Transverse colon (tissue), 4 donors: ENCODE measurements at regions not wholly inside any gene's neighbourhood (a gene's known extent, or its start where the extent isn't known, plus 50 kb on each side); places are given as distances from the start of the nearest gene placed in this dataset.

Source experiments
- CTCF ChIP-seq, 5 experiments: fragments of 200-600 bp in 3 of 5; fragments of 450-650 bp in 2 of 5; sonication (generic) in 3 of 5; IDR thresholded peaks; 1 replicate in 2 of 5; 2 replicates in 3 of 5; pipeline ENCODE4 v1.5.1; 2016 to 2017; ENCODE audit warnings: antibody characterized with exemption in 5 of 5, inconsistent platforms in 3 of 5, mild to moderate bottlenecking in 2 of 5, moderate library complexity in 1 of 5
- EP300 ChIP-seq: sonication (generic); formaldehyde crosslinking; IDR thresholded peaks from one replicate; pipeline ENCODE4 v1.6.1; 2017; ENCODE audit warnings: antibody characterized with exemption, low read depth
- POLR2A ChIP-seq: fragments of 450-650 bp; IDR thresholded peaks from one replicate; pipeline ENCODE4 v1.6.1; 2016; ENCODE audit warnings: antibody characterized with exemption, mild to moderate bottlenecking, moderate library complexity
- POLR2AphosphoS5 ChIP-seq, 3 donors: sonication (generic); formaldehyde crosslinking; IDR thresholded peaks; one replicate each; pipeline ENCODE4 v1.6.1; 2016; ENCODE audit warnings: antibody characterized with exemption in 3 of 3

- TF ChIP-seq CTCF (IDR thresholded peaks at IDR 0.05) (no peak), POLR2AphosphoS5 (IDR thresholded peaks at IDR 0.05) (no peak), EP300 (no peak), POLR2A (no peak)
These were observed 133.6 kb upstream of the TUT7 start for GRCh38 chr9:86487838-86488233.
